GM21529 (cell line): ENCODE measurements at regions not wholly inside any gene's neighbourhood (a gene's known extent, or its start where the extent isn't known, plus 50 kb on each side); places are given as distances from the start of the nearest gene placed in this dataset.

Experiments used
- ATAC-seq: cut with Tn5 transposase; IDR thresholded peaks from one replicate; pipeline ENCODE4 v1.9.1; 2021; ENCODE audit not compliant: unreplicated experiment

GRCh38 chr1:219405531-219406331 is 207.2 kb downstream of the ZC3H11B start:
- ATAC-seq, result no peak

- no peak for ATAC-seq
Observed at GRCh38 chr1:219404629-219405028, 208.3 kb downstream of the ZC3H11B start.

DNA sequence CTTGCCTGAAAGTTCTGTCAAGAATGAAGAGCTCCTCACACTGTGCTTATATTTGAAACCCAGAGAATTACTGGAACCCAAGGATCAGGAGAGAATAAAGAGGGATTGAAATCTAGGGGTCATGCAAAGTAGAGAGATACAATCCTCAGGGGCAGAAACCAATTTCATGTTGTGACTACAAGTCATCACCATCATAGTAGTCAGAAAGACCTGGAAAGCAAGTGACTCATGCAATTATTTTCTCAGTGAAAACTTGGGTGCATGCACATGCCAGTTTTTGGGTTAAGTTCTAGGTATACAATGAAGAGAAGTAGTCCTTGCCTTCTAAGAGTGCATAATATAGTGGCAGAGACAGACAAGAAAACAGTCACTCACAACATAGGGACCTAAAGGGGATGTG is 210.0 kb downstream of the ZC3H11B start:
- no peak for ATAC-seq

GRCh38 chr1:219401724-219402625 is 210.9 kb downstream of the ZC3H11B start:
- ATAC-seq, result no peak

DNA sequence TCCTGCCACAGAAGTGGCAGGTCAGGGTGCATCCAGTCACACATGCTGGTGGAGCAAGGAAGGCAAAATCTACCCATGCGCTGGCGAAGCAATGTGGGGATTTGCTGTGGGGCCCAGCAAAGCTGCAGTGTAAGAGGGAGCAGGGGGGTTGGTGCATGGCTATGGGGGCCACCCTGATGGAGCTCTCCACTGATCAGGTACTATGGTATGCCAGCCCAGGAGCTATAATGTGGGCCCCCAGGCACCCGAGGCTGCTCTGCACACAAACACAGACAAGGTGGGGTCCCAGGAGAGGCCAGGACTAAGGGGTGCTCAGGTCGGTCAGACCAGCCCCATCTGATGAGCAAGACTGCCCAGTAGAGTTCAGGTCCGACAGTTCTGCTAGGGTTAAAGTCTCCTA is 213.5 kb downstream of the ZC3H11B start:
- ATAC-seq, result no peak

GRCh38 chr1:219398815-219399396 is 214.0 kb downstream of the ZC3H11B start:
- no peak for ATAC-seq

DNA sequence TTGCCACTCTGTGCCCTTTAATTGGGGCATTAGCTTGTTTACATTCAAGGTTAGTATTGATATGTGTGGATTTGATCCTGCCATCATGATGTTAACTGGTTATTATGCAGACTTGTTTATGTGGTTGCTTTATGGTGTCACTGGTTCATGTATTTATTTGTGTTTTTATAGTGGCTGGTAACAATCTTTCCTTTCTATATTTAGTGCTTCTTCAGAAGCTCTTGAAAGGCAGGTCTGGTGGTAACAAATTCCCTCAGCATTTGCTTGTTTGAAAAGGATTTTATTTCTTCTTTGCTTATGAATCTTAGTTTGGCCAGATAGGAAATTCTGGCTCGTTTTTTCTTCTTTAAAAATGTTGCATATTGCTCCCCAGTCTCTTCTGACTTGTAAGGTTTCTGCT is 215.4 kb downstream of the ZC3H11B start:
- no peak for ATAC-seq

DNA sequence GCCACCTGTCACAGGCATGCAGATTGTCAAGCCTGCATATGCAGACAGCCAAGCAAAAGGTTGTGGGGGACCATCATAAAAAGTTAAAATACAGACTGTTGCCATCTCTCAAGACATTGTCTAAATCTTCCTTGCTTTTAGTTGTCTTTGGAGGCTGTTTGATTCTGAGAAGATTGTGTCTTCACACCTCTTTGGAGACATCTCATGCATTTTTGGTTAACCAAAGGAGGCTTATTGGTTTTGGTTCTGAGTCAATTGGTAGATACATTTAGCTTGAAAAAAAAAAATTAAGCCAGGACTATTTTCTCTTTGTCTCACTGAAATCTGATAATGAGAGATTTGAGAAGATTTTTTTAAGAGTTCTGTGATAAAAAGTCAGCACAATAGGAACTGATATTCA is 217.6 kb downstream of the LYPLAL1 start:
- no peak for ATAC-seq

DNA sequence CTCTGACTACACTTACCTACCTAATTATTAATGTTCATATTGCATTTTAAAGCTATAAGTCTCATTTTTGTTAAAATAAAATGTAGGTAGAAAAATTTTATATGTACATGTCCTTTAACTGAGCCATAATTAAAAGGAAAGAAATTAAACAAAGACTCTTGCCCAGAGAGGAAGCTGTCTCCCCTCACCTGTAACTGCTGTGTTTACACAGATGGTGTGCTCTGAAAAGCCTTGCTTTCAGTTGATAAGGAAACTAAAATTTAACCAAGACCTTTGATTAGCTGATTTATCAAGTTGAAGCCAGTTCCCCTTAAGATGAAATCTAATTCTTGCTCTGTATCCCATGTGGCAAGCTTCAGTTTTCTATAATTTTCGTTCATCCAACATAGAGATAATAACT is 213.5 kb downstream of the LYPLAL1 start:
- ATAC-seq, result no peak

DNA sequence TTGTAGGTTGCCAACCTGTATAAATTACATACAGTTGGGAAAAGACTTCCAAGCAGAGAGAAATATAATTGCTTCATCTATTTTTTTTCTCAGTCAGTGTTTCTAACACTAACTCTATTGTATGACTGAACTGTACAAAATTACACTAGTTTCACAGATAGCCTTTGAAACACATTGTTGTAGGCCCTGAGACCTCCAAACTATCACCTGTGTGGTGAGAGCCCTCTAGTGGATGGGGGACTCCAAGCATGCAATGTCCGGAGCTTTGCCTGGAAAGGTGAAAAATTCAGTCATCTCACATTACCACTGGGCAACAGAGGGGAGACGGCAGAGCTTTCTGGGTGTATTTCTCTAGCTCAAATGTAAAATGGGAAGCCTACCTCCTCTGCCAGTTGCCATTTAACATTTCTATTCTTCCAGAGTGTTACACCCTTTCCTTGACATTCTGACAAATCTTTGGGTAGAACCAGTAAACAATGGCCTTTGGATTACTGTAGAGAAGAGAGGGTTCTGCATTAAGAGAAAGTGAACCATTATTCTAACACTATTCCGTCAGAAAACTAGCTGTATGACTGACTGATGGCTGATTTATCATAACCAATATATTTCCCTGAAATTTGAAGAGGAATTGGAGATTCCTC is 212.2 kb downstream of the LYPLAL1 start:
- peak; percentile 94 for ATAC-seq

GRCh38 chr1:219383281-219383680 is 209.6 kb downstream of the LYPLAL1 start:
- ATAC-seq, result no peak

GRCh38 chr1:219381396-219381795 is 207.7 kb downstream of the LYPLAL1 start:
- no peak for ATAC-seq

DNA sequence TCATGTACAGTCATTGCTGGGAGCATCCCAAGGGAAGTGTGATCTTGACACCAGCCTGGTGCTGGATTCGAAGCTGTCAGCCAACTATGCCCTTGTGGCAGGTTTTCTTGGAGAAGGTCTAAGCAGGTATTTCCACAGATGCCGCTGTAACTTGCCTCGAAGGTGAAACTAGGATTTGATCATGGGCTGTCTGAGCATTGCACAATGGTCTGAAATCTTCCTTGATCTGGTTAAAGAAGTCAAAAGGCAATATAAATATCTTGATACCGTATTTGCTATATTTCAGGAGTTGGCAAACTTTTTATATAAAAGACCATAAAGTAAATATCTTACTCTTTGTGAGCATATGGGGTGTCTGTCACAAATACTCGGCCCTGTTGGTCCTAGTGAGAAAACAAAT is 206.8 kb downstream of the LYPLAL1 start:
- ATAC-seq, result no peak

- no peak for ATAC-seq
Observed at GRCh38 chr1:219379691-219380090, 206.0 kb downstream of the LYPLAL1 start.

GRCh38 chr1:219374636-219375035 is 201.0 kb downstream of the LYPLAL1 start:
- no peak for ATAC-seq

GRCh38 chr1:219374046-219374566 is 200.4 kb downstream of the LYPLAL1 start:
- ATAC-seq, result no peak

GRCh38 chr1:219373616-219373935 is 199.9 kb downstream of the LYPLAL1 start:
- no peak for ATAC-seq

GRCh38 chr1:219372916-219373615 is 199.4 kb downstream of the LYPLAL1 start:
- ATAC-seq, result no peak

GRCh38 chr1:219371471-219371870 is 197.8 kb downstream of the LYPLAL1 start:
- ATAC-seq, result no peak

- ATAC-seq, result no peak
Observed at GRCh38 chr1:219367496-219367895, 193.8 kb downstream of the LYPLAL1 start.

DNA sequence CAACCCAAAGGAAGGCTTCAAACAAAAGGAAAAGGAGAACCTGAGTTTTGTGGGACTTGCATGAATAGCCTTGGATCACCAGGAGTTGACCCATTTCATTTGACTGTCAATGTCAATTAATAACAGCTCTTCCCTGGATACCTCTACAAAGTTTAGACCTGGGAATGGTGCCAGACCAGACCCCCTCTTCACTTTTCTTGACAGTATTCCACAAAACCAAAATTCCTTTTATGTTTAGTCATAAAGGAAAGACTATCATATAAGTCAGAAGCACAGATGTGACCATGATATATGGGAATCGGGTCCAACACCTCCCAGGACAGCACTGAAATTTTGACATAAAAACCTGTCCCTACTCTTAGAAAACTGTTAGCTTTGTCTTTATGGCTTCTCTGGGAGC is 191.8 kb downstream of the LYPLAL1 start:
- no peak for ATAC-seq
